ENCODE measurements at regions not wholly inside any gene's neighbourhood (a gene's known extent, or its start where the extent isn't known, plus 50 kb on each side); places are given as distances from the start of the nearest gene placed in this dataset.
"Not testable (repeated sequence)": the region's sequence is repeated elsewhere in the genome, so short reads cannot be mapped to it uniquely, and the experiment has no call there.

DNA sequence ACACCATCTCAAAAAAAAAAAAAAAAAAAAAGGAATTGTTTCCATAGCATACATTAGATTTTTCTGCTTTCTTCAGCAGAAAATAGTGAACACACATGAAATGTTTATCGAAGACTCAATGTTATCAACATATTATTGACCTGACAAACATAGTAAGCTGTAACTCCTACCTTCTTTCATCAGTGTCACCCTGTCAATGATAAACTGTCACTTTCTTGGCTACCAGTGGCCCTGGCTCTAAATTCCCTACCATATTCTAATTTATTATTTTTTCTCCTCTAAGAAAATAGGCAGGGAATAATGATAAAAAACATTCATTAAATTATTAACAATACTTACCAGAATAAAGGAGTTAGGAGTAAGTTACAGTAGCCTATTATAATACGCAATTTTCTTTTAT is 127.3 kb upstream of the KLHL1 start:
- DNase-seq (ENCODE audit: low read depth), result no peak

GRCh38 chr13:70223911-70224310 is 115.7 kb upstream of the KLHL1 start:
- no peak for DNase-seq (ENCODE audit: low read depth)
- no peak for TF ChIP-seq CTCF (IDR thresholded peaks at IDR 0.05; ENCODE audit: control insufficient read depth, extremely low read depth, insufficient read depth)
- H3K4me3 ChIP-seq (ENCODE audit: low read depth, low read length), result no peak overlapping the region

More for the DNA sequence above, 127.3 kb upstream of the KLHL1 start:
- no peak overlapping the region for H3K4me3 ChIP-seq (ENCODE audit: low read depth, low read length)
- no peak for TF ChIP-seq CTCF (IDR thresholded peaks at IDR 0.05; ENCODE audit: control insufficient read depth, extremely low read depth, insufficient read depth)

GRCh38 chr13:70222926-70223325 is 114.7 kb upstream of the KLHL1 start:
- no peak for TF ChIP-seq CTCF (IDR thresholded peaks at IDR 0.05; ENCODE audit: control insufficient read depth, extremely low read depth, insufficient read depth)
- H3K4me3 ChIP-seq (ENCODE audit: low read depth, low read length), result no peak overlapping the region
- DNase-seq (ENCODE audit: low read depth), result no peak

DNA sequence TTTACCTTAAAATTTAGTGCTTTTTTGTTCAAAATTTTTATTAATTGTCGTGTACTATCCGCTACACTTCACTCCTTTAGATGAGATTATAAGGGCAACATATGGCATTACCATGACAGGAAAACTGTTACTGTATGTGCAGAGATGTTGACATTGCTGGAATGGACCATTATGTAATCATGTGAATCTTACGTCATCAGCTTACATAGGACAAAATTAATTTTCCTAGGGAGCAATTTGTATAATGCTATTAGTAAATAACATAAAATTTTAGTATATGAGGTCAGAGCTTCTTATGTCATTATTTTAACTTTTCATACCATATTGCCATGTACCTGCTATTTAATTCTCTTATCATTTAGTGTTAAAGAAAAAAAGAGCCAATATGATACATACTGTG is 110.4 kb upstream of the KLHL1 start:
- TF ChIP-seq CTCF (IDR thresholded peaks at IDR 0.05; ENCODE audit: control insufficient read depth, extremely low read depth, insufficient read depth), result no peak
- H3K4me3 ChIP-seq (ENCODE audit: low read depth, low read length), result no peak overlapping the region
- DNase-seq (ENCODE audit: low read depth), result peak; percentile 22

- not testable (repeated sequence) for H3K4me3 ChIP-seq (ENCODE audit: low read depth, low read length); DNase-seq (ENCODE audit: low read depth)
Observed at GRCh38 chr13:70208968-70209367, 100.7 kb upstream of the KLHL1 start.

DNA sequence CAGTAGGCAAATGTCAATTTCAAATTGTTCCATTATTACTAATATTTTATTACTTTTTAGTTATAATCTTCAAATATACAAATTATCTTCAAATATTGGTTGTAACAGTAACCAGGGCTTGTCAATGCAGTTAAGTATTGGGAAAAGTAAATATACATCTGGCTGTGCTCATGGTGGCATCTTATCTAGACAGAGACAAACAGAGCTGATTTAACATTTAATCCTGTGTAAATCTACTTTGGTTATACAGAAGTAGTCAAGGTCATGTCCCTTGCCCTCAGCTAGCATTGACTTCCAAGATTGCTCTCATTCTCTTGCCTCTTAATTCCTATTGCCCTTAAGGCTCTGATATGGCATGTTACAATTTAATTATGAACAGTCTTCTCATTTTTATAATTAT is 98.4 kb upstream of the KLHL1 start:
- TF ChIP-seq CTCF (IDR thresholded peaks at IDR 0.05; ENCODE audit: control insufficient read depth, extremely low read depth, insufficient read depth), result no peak
- no peak for DNase-seq (ENCODE audit: low read depth)
- no peak overlapping the region for H3K4me3 ChIP-seq (ENCODE audit: low read depth, low read length)

- no peak for DNase-seq (ENCODE audit: low read depth)
- TF ChIP-seq CTCF (IDR thresholded peaks at IDR 0.05; ENCODE audit: control insufficient read depth, extremely low read depth, insufficient read depth), result no peak
- no peak overlapping the region for H3K4me3 ChIP-seq (ENCODE audit: low read depth, low read length)
Observed at GRCh38 chr13:70203661-70204229, 95.5 kb upstream of the KLHL1 start.

Data from LNCaP clone FGC (cell line).